ENCODE measurements at regions not wholly inside any gene's neighbourhood (a gene's known extent, or its start where the extent isn't known, plus 50 kb on each side); places are given as distances from the start of the nearest gene placed in this dataset.

DNA sequence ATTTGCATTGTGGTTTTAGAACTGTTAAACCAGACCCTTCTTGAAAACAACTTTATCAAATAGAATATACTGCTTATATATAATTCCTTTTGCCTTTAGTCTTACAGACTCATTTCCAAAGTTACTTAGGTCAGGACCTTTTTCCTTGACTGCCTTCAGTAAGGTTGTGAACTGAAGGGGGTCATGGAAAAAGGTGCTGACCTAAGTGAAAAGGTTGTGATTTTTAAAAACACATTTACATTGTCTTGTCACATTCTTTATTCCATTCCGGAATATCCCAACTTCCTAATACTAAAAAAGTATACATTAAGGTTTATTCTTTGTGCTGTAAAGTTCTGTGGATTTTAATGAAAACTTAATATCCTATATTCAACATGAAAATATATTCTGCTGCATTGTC, 581.4 kb downstream of the SOCS6 start:
- TF ChIP-seq, protein P1, sequence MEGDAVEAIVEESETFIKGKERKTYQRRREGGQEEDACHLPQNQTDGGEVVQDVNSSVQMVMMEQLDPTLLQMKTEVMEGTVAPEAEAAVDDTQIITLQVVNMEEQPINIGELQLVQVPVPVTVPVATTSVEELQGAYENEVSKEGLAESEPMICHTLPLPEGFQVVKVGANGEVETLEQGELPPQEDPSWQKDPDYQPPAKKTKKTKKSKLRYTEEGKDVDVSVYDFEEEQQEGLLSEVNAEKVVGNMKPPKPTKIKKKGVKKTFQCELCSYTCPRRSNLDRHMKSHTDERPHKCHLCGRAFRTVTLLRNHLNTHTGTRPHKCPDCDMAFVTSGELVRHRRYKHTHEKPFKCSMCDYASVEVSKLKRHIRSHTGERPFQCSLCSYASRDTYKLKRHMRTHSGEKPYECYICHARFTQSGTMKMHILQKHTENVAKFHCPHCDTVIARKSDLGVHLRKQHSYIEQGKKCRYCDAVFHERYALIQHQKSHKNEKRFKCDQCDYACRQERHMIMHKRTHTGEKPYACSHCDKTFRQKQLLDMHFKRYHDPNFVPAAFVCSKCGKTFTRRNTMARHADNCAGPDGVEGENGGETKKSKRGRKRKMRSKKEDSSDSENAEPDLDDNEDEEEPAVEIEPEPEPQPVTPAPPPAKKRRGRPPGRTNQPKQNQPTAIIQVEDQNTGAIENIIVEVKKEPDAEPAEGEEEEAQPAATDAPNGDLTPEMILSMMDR (IDR thresholded peaks at IDR 0.05; ENCODE audit: low read depth, low read length, missing control alignments) = no peak
- Histone ChIP-seq H3K4me3 (ENCODE audit: low read depth, low read length) (no peak overlapping the region), H3K27me3 (replicated peaks) (no peaks in the 10 kb centered on the region), H3K27ac (no peak overlapping the region), H3K36me3 (replicated peaks) (no peaks in the 10 kb centered on the region)
- in situ Hi-C loops (cut with HindIII; ENCODE audit: low pct_ligation_motif_present, low sequenced_read_pairs) = no loop called here
- no peak for DNase-seq

DNA sequence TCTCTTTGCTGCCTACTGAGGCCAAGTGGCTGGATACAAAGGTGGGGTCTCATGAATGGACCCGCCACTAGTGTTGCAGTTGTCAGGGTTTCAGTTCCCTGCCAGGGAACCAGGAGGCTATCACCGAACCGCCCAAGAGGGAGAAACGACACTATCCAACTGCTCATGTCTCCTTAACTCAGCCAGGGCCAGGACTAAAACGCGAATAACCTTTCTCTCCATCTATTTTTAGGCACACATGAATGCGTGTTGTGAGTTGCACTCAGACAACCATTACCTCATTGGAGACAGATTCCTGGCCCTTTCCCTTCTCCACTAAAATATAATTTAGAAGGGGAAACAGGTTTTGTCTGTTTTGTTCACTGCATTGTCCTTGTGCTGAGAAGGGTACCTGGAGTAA, 559.5 kb downstream of the SOCS6 start:
- Histone ChIP-seq H3K4me3 (ENCODE audit: low read depth, low read length) (no peak overlapping the region), H3K36me3 (replicated peaks) (no peaks in the 10 kb centered on the region), H3K27ac (no peak overlapping the region), H3K27me3 (replicated peaks) (no peaks in the 10 kb centered on the region)
- TF ChIP-seq, protein P1 (IDR thresholded peaks at IDR 0.05; ENCODE audit: low read depth, low read length, missing control alignments) = no peak
- DNase-seq = no peak
- in situ Hi-C loops (cut with HindIII; ENCODE audit: low pct_ligation_motif_present, low sequenced_read_pairs) = no loop called here

DNA sequence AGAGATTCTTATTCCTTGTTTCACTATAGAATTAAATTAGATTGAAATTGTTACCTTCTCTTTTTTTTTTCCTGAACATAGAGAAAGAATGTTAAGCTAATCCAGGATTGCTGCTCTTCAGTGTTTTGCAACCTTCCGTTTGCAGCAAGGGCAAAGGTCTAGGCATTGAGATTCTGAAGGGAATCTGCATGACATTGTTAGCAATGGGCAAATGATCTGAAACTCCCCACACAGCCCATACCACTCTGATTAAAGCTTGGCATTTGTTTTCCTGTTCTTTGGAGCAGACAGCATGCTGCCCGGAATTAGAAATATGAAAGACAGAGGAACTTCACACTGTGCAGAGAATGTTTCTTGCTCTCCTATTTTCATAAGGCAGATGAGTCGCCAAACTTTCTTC, 551.8 kb downstream of the SOCS6 start:
- TF ChIP-seq, protein P1 (IDR thresholded peaks at IDR 0.05; ENCODE audit: low read depth, low read length, missing control alignments) = no peak
- Histone ChIP-seq H3K27ac (no peak overlapping the region), H3K36me3 (replicated peaks) (no peaks in the 10 kb centered on the region), H3K4me3 (ENCODE audit: low read depth, low read length) (no peak overlapping the region), H3K27me3 (replicated peaks) (no peaks in the 10 kb centered on the region)
- no peak for DNase-seq
- in situ Hi-C loops (cut with HindIII; ENCODE audit: low pct_ligation_motif_present, low sequenced_read_pairs) = no loop called here

DNA sequence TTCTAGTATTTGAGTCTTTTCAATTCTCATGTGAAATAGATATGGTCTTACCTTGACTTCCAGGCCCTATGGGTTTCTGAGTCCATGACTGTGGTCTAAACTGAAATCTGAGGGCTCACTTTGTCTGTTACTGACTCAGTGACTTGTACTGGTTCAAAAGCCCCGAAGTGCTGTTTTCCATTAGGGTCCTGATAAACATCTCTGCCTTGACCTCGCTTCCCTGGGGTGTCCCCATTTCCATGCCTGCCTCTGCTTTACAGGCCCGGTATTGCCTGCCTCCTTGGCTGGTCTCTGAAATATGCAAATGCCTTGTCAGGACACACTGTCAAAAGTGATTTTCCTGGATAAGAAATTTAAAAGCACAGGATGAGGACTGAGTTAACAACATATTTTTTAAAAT, 538.8 kb downstream of the SOCS6 start:
- no peak for DNase-seq
- no peaks in the 10 kb centered on the region for H3K27me3 ChIP-seq (replicated peaks)
- H3K4me3 ChIP-seq (ENCODE audit: low read depth, low read length) = no peak overlapping the region
- TF ChIP-seq, protein P1 (IDR thresholded peaks at IDR 0.05; ENCODE audit: low read depth, low read length, missing control alignments) = no peak
- no peak overlapping the region for H3K27ac ChIP-seq
- in situ Hi-C loops (cut with HindIII; ENCODE audit: low pct_ligation_motif_present, low sequenced_read_pairs) = no loop called here
- H3K36me3 ChIP-seq (replicated peaks) = no peaks in the 10 kb centered on the region

DNA sequence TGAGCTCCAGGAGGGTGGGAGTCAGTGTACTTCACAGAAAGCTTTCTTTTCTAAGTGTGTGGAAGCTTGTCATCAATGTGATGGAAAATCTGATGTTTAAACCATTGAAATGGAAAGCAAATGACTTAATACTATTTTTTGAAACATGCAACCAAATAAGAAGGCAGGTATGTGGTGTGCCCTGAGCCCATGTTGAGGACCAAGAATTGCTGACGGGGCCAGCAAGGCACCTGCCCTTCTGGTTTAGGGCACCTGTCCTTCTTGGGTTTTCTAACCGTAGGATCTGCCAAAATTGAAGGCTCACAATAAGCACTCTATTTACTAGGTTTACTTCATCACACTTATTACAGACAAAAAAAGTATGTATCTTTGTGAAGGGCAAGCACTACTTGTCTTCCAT, 537.7 kb downstream of the SOCS6 start:
- Histone ChIP-seq H3K27me3 (replicated peaks) (no peaks in the 10 kb centered on the region), H3K36me3 (replicated peaks) (no peaks in the 10 kb centered on the region), H3K27ac (no peak overlapping the region), H3K4me3 (ENCODE audit: low read depth, low read length) (no peak overlapping the region)
- TF ChIP-seq, protein P1 (IDR thresholded peaks at IDR 0.05; ENCODE audit: low read depth, low read length, missing control alignments) = no peak
- in situ Hi-C loops (cut with HindIII; ENCODE audit: low pct_ligation_motif_present, low sequenced_read_pairs) = no loop called here
- no peak for DNase-seq

DNA sequence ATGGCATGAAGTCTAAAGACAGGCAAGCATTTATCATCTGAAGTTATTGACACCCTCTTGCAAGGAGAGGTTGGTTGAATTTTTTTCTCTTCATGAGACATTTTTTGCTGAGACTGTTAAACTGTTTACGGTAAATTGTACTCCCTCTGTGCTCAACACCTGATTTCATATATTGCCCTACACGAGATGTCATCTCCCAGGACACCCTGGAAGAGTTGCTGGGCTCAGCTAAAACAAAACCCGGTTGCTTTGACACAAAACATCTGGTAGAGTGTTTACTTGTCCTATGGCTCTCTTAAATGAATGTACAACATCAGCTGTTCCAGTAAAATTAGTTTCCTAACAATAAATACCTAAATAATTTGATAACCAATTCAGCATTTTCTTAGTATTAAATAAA, 533.8 kb downstream of the SOCS6 start:
- in situ Hi-C loops (cut with HindIII; ENCODE audit: low pct_ligation_motif_present, low sequenced_read_pairs) = no loop called here
- no peak overlapping the region for H3K4me3 ChIP-seq (ENCODE audit: low read depth, low read length)
- H3K27ac ChIP-seq = no peak overlapping the region
- H3K36me3 ChIP-seq (replicated peaks) = no peaks in the 10 kb centered on the region
- DNase-seq = no peak
- H3K27me3 ChIP-seq (replicated peaks) = no peaks in the 10 kb centered on the region
- TF ChIP-seq, protein P1 (IDR thresholded peaks at IDR 0.05; ENCODE audit: low read depth, low read length, missing control alignments) = no peak

Data from brain microvascular endothelial cell (primary cell).